Activated CD4-positive, alpha-beta T cell treated with anti-CD3 and anti-CD28 coated beads, Interleukin-2, amount 50 U/mL, for 16 hours (primary cell): ENCODE measurements at regions not wholly inside any gene's neighbourhood (a gene's known extent, or its start where the extent isn't known, plus 50 kb on each side); places are given as distances from the start of the nearest gene placed in this dataset.

Source experiments
- DNase-seq: peaks from one replicate; pipeline ENCODE4 v3.0.0-alpha.2; 2020

GRCh38 chr20:55242853-55243252 is 762.5 kb downstream of the CBLN4 start:
- no peak for DNase-seq

- no peak for DNase-seq
Measured at GRCh38 chr20:55239269-55239668, 763.9 kb downstream of the DOK5 start.

GRCh38 chr20:55232647-55233046 is 757.3 kb downstream of the DOK5 start:
- no peak for DNase-seq

- DNase-seq: no peak
Measured at GRCh38 chr20:55229451-55229850, 754.1 kb downstream of the DOK5 start.

DNA sequence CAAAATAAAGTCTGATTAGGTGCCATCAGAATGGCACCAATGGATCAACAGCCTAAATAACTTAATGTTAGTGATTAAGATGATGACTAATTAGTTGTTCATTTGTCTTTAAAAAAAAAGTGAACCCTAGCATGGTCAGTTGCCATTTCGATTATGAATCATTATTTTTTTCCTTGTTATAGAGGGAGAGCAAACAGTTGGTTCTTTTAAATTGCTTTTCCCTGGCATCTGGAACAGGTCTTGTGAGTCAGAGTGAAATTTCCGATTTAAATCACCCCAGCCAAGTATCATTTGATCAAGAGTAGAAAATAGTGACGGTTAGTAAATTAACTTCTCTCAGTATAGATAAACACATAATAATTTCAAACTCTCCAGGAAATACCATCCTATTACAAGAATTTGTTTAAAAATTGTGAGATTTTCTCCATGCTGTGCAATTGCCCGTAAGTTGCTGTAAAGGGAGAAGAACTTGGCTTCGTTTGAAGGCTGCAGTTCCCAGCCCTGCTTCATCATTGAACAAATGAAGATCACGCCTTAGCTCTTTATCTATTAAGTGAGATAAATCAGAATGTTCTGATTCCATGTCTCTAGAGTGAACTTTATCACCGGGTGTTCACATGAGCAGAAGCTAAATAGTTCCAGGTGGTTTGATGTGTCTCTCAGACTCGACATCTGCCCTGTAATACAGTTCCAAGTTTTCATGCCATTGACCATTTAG is 741.3 kb downstream of the DOK5 start:
- peak; percentile 1 for DNase-seq

DNA sequence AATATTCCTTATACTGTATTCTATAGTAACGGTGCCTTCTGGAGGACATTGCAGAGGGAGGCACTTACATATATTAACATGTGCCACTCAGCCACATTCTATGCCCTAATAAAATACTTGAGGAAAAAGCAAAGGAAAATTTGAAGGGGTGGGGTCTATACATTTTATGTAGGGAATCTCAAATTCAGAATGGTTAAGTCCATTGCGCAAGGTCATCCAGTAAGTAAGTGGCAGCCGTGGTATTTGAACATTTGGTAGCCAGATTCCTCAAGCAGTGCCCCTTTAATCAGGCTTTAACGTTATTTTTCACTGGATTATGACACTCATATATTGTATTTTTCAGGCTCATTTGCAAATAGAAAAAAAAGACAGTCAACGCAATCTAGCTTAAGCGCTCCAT is 738.3 kb downstream of the DOK5 start:
- no peak for DNase-seq

DNA sequence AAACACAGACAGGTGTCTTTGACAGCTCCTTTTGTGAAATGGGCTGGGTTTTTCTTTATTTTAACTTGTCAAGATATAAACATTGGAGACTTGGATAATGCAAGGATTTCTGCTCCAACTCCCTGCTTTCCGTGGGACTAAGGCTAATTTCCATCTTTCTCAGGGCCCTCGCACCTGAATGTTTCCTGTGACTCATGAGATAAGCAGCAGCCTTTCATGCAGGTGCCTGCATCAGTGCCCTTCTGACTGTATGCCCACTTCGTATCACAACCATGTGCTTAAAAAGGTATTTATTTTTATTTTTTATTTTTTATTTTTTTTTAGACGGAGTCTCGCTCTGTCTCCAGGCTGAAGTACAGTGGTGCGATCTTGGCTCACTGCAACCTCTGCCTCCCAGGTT is 736.1 kb downstream of the DOK5 start:
- DNase-seq: no peak

DNA sequence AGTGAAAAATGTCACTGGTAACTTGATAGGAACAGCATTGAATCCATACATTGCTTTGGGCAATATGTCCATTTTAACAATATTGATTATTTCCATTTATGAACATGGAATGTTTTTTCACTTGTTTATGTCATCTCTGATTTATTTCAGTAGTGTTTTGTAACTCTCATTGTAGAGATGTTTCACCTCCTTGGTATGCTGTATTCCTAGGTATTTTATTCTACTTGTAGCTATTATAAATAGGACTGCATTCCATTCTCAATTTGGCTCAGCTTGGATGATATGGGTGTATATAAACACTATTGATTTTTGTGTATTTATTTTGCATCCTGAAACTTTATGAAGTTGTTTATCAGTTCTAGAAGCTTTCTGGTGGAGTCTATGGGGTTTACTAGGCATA is 730.3 kb downstream of the DOK5 start:
- DNase-seq: no peak

GRCh38 chr20:55200317-55200716 is 724.9 kb downstream of the DOK5 start:
- DNase-seq: no peak

DNA sequence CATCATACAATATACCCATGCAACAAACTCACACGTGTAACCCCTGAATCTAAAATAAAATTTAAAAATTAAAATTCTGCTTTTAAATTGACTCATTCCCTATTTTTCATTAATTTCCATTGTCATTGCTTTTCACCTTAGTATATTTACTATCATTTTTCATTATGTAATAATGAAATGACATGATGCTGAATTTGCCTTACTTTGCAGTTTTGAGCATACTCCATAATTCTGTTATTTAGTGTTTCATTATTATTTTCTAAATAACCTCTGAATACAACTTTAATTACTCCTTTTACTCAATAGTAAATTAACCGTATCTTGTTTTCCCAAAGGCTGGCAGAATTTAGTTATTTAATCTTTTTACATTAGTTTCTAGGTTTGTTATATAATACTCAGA is 719.6 kb downstream of the DOK5 start:
- DNase-seq: no peak

DNA sequence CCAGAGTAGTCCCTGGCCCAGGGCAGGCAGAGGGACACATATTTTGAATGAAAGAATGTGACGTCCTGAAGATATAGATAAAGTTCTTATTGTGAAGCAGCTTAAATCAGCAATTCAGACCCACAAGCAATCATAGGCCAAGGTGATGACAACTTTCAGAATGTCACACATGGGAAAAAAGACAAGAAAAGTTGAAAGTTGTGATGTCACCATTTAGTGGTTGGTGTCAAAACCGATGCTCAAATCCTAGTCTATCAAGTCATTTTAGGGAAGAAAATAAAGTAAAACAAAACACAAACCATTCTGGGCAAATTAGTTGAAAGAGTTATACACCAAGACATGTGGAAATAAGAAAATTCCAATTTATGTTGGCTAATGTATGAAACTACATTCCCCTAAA is 710.8 kb downstream of the DOK5 start:
- no peak for DNase-seq

DNA sequence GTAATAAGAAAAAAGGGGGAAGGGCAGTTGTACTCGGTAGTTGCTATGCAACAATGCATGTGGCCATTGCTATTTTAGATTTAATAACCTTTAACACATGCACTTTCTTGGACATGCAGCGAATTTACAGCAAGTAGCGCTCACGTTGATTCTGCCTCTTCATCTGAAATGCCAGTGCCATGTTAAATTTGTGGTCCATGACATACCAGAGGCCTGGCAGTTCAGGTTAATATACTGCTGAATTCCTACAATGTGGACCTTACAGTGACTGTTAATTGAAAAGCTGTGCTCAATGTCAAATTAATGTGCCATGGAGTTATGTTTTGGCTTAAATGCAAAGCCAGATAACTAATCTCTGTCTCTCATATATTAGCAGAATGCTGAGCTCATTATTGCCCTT is 699.7 kb downstream of the DOK5 start:
- DNase-seq: no peak

DNA sequence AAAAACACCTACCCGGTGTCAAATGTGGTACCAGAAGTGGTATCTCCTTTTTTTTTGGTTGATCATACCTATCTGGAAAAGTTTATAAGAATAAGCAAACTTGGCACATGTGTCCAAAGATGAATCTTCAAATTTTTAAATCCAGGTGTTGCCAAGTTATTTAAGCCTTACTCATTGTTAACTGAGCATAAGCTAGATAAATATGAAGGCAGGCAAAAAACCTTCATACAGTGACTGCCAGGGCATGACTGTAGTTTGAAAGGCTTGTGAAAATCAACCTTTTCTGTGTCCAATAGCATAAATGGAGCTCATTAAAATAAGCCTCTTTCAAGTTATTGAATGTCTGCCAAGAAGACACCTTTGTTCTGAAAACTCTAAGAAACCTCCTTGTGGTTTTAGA is 699.2 kb downstream of the DOK5 start:
- no peak for DNase-seq

GRCh38 chr20:55174172-55174571 is 698.8 kb downstream of the DOK5 start:
- no peak for DNase-seq

DNA sequence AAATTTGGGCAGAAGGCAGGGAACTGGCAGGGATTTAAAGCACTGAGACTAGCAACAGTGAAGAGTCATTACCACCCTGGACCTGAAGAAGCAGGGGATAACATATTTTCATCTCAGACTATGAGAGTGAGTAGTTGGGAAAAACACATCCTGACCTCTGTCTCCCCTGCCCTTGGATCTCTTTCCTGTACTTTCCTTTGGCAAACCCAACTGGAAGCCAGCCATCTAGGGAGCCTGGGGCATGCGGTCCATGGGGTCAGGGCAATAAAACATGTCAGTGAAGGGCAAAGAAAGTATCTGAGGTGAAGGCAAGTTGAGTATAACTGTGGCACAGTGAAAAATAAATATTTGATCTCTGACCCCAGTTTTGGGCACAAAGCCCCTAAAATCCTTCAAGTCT is 698.2 kb downstream of the DOK5 start:
- DNase-seq: no peak

GRCh38 chr20:55172310-55173002 is 697.1 kb downstream of the DOK5 start:
- DNase-seq: no peak

GRCh38 chr20:55166063-55166462 is 690.7 kb downstream of the DOK5 start:
- DNase-seq: no peak

- DNase-seq: no peak
Measured at GRCh38 chr20:55160996-55161395, 685.6 kb downstream of the DOK5 start.

DNA sequence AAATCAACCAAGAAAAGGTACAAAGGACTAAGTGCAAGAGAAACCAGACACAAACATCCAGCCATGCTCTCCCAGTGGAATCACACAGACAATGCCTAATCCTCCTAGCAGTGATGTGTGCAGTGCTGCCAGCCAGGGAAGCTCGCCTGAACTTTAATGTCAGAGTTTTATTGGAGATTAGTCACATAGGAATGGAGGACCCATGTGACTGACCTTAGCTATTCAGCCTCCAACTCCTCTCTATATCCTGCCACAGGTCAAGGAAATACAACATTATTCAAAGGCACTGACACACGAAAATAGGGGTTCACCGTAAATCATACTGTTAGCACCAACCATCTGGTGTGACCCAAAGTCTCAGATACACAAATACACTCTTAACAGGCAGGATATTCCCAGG is 684.6 kb downstream of the DOK5 start:
- DNase-seq: no peak

- no peak for DNase-seq
Measured at GRCh38 chr20:55159230-55159629, 683.8 kb downstream of the DOK5 start.

GRCh38 chr20:55158446-55158845 is 683.1 kb downstream of the DOK5 start:
- no peak for DNase-seq

DNA sequence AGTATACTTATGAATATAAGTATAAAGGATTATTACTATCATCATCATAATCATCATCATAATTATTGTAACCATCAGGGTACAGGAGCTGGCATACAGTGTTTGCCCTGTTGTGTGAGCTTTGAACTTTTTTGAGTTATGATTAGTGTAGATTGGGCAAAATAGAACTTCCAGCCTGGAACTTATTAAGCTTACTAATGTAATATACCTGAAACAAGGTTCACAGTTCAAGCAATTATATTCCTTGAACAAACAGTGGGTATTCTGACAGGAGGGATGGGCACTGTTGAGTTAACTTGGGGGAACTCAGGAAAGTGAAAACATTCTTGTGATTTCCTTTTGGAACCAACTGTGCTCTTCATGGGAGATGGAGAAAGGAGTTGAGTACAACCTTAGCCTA is 680.0 kb downstream of the DOK5 start:
- no peak for DNase-seq

- DNase-seq: no peak
Measured at GRCh38 chr20:55153001-55153645, 677.7 kb downstream of the DOK5 start.

DNA sequence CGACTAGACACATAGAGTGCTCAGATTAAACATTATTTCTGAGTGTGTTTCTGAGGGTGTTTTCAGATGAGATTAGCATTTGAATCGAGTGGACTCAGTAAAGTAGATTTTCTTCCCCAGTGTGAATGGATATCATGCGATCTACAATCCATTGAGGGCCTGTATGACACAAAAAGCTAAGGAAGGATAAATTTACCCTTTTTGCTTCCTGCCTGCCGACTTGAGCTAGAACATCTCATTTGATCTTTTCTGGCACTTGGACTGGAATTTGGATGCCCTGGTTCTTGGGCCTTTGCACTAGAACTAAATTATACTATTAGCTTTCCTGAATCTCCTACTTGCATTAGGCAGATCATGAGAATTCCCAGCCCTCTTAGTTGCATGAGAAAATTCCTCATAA is 675.8 kb downstream of the DOK5 start:
- no peak for DNase-seq
